ENCODE measurements at regions not wholly inside any gene's neighbourhood (a gene's known extent, or its start where the extent isn't known, plus 50 kb on each side); places are given as distances from the start of the nearest gene placed in this dataset.

- peaks cover 35% of the 10 kb centered on the region for H3K4me1 Mint-ChIP-seq (ENCODE audit: insufficient read depth, unreplicated experiment)
- H3K4me3 Mint-ChIP-seq (ENCODE audit: unreplicated experiment): no peak overlapping the region
- POLR2A ChIA-PET: no interaction called here
- no TSS peak for BruUV-seq (replicated peaks)
- CTCF ChIA-PET: interaction anchor here (0.6 kb wide), 1 partner anchor 46 kb away, joined by 3 read pairs; no protein-coding TSS in a partner anchor
- H3K27me3 Mint-ChIP-seq (ENCODE audit: insufficient read depth, unreplicated experiment): no peaks in the 10 kb centered on the region
- no peak for DNase-seq (ENCODE audit: unreplicated experiment)
- TF ChIP-seq, protein P1, sequence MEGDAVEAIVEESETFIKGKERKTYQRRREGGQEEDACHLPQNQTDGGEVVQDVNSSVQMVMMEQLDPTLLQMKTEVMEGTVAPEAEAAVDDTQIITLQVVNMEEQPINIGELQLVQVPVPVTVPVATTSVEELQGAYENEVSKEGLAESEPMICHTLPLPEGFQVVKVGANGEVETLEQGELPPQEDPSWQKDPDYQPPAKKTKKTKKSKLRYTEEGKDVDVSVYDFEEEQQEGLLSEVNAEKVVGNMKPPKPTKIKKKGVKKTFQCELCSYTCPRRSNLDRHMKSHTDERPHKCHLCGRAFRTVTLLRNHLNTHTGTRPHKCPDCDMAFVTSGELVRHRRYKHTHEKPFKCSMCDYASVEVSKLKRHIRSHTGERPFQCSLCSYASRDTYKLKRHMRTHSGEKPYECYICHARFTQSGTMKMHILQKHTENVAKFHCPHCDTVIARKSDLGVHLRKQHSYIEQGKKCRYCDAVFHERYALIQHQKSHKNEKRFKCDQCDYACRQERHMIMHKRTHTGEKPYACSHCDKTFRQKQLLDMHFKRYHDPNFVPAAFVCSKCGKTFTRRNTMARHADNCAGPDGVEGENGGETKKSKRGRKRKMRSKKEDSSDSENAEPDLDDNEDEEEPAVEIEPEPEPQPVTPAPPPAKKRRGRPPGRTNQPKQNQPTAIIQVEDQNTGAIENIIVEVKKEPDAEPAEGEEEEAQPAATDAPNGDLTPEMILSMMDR (IDR thresholded peaks at IDR 0.05; ENCODE audit: unreplicated experiment): no peak
- no peaks in the 10 kb centered on the region for H3K9me3 Mint-ChIP-seq (ENCODE audit: unreplicated experiment)
- H3K36me3 Mint-ChIP-seq (ENCODE audit: insufficient read depth, unreplicated experiment): peaks cover 7% of the 10 kb centered on the region
- intact Hi-C loops (cut with micrococcal nuclease): loop anchor here (10.0 kb wide), 1 partner anchor 67 kb away; no protein-coding TSS in a partner anchor
- H3K27ac Mint-ChIP-seq (ENCODE audit: low read depth, unreplicated experiment): no peak overlapping the region
These were observed 126.9 kb downstream of the SLC38A6 start for GRCh38 chr14:61107869-61108493.

DNA sequence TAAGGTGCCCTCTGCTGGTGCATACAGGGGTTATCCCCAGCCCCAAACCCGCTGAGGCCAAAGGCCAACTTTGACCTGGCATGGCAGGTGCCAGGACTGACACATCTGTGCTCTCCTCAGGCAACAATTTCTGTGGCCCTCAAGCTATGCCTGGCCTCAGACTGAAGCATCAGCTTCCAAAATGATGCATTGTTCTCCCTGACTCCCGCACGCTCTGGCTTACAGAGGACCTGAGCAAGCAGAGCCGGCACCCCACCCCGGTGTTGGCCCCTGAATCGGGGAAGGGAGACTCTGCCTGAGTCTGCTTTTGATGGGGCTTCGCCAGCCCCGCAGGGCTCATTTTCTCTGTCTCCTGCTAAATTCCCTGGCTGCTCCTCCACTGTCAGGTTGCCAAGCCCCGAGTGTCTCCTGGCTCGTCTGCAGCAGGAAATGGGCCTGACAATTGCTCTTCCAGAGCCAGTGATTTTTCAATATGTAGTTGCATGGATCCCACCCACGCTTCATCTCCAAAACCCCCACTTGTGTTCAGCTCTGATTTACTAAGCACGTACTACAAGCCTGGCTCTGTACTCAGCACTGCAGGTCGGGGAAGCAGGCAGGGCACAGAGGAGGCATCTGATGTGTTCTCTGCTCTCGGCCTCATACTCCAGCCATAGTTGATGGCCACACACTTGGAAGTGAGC lies 126.1 kb downstream of the SLC38A6 start:
- CTCF ChIA-PET: no interaction called here
- Mint-ChIP-seq H3K27me3 (ENCODE audit: insufficient read depth, unreplicated experiment) (no peaks in the 10 kb centered on the region), H3K36me3 (ENCODE audit: insufficient read depth, unreplicated experiment) (peaks cover 7% of the 10 kb centered on the region), H3K9me3 (ENCODE audit: unreplicated experiment) (no peaks in the 10 kb centered on the region), H3K4me3 (ENCODE audit: unreplicated experiment) (no peak overlapping the region), H3K4me1 (ENCODE audit: insufficient read depth, unreplicated experiment) (peaks cover 44% of the 10 kb centered on the region), H3K27ac (ENCODE audit: low read depth, unreplicated experiment) (no peak overlapping the region)
- no peak for DNase-seq (ENCODE audit: unreplicated experiment)
- intact Hi-C loops (cut with micrococcal nuclease): loop anchor here (10.0 kb wide), 1 partner anchor 68 kb away; no protein-coding TSS in a partner anchor
- TF ChIP-seq, protein P1 (IDR thresholded peaks at IDR 0.05; ENCODE audit: unreplicated experiment): peak; percentile 18
- POLR2A ChIA-PET: no interaction called here
- BruUV-seq (replicated peaks): no TSS peak

DNA sequence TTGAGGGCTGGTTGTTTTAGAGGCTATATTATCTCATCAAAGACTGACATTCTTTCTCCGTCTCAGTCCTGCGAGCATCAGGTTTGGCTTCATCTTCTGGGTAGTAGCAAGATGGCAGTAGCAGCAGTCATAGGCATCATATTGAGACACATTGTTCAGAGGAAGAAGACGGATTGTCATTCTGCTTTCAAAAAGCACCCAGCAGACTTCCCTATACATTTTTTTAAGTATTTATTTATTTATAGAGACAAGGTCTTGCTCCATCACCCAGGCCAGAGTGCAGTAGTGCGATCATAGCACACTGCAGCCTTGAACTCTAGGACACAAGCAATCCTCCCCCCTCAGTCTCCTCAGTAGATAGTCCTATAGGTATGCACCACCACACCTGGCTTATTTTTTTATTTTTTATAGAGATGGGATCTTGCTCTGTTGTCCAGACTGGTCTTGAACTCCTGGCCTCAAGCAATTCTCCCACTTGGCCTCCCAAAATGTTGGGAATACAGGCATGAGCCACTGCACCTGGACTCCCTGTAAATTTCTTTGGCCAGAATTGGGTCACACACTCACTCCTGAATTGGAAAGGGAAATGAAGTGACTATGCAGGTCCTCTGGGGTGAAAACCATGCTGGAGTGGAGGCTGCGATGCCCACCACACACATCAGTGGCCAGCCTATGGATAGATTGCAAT lies 125.4 kb downstream of the SLC38A6 start:
- H3K27me3 Mint-ChIP-seq (ENCODE audit: insufficient read depth, unreplicated experiment): no peaks in the 10 kb centered on the region
- intact Hi-C loops (cut with micrococcal nuclease): loop anchor here (10.0 kb wide), 1 partner anchor 68 kb away; no protein-coding TSS in a partner anchor
- ChIA-PET POLR2A (no interaction called here), CTCF (no interaction called here)
- peaks cover 50% of the 10 kb centered on the region for H3K4me1 Mint-ChIP-seq (ENCODE audit: insufficient read depth, unreplicated experiment)
- no TSS peak for BruUV-seq (replicated peaks)
- DNase-seq (ENCODE audit: unreplicated experiment): no peak
- no peak overlapping the region for H3K27ac Mint-ChIP-seq (ENCODE audit: low read depth, unreplicated experiment)
- H3K9me3 Mint-ChIP-seq (ENCODE audit: unreplicated experiment): no peaks in the 10 kb centered on the region
- H3K36me3 Mint-ChIP-seq (ENCODE audit: insufficient read depth, unreplicated experiment): peaks cover 7% of the 10 kb centered on the region
- no peak overlapping the region for H3K4me3 Mint-ChIP-seq (ENCODE audit: unreplicated experiment)
- TF ChIP-seq, protein P1 (IDR thresholded peaks at IDR 0.05; ENCODE audit: unreplicated experiment): no peak

DNA sequence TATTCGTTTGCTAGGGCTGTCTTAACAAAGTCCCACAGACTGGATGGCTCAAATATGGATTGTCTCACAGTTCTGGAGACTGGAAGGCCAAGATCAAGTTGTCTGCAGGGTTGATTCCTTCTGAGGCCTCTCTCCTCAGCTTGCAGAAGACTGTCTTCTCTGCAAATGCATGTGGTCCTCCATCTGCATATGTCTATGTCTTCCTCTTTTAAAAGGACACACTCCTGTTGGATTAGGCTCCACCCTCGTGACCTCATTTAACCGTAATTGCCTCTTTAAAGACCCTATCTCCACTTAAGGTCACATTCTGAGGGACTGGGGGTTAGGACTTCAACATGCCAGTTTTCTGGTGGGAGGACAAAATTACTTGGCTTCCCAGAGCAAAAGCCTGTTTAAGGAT lies 123.3 kb downstream of the SLC38A6 start:
- ChIA-PET CTCF (no interaction called here), POLR2A (interaction anchor here (1.0 to 3.4 kb wide), 7 partner anchors 10 to 124 kb away, joined by 3 to 17 read pairs (median 5); partner anchors contain the start of genes SLC38A6 and TRMT5)
- H3K36me3 Mint-ChIP-seq (ENCODE audit: insufficient read depth, unreplicated experiment): peaks cover 7% of the 10 kb centered on the region
- no peaks in the 10 kb centered on the region for H3K27me3 Mint-ChIP-seq (ENCODE audit: insufficient read depth, unreplicated experiment)
- peak overlapping the region; percentile 98 for H3K27ac Mint-ChIP-seq (ENCODE audit: low read depth, unreplicated experiment)
- intact Hi-C loops (cut with micrococcal nuclease): loop anchor here (10.0 kb wide), 1 partner anchor 70 kb away; no protein-coding TSS in a partner anchor
- no peaks in the 10 kb centered on the region for H3K9me3 Mint-ChIP-seq (ENCODE audit: unreplicated experiment)
- TF ChIP-seq, protein P1 (IDR thresholded peaks at IDR 0.05; ENCODE audit: unreplicated experiment): no peak
- peaks cover 47% of the 10 kb centered on the region for H3K4me1 Mint-ChIP-seq (ENCODE audit: insufficient read depth, unreplicated experiment)
- no TSS peak for BruUV-seq (replicated peaks)
- DNase-seq (ENCODE audit: unreplicated experiment): no peak
- peak overlapping the region; percentile 60 for H3K4me3 Mint-ChIP-seq (ENCODE audit: unreplicated experiment)

Measured in MCF 10A (cell line).